LNCAP (cell line): ENCODE measurements at regions not wholly inside any gene's neighbourhood (a gene's known extent, or its start where the extent isn't known, plus 50 kb on each side); places are given as distances from the start of the nearest gene placed in this dataset.

ENCODE experiments used
- TF ChIP-seq, protein P1 (sequence below): fragments of 450-650 bp; IDR thresholded peaks from 2 replicates; pipeline ENCODE4 v1.5.1; 2017; ENCODE audit warnings: mild to moderate bottlenecking

DNA sequence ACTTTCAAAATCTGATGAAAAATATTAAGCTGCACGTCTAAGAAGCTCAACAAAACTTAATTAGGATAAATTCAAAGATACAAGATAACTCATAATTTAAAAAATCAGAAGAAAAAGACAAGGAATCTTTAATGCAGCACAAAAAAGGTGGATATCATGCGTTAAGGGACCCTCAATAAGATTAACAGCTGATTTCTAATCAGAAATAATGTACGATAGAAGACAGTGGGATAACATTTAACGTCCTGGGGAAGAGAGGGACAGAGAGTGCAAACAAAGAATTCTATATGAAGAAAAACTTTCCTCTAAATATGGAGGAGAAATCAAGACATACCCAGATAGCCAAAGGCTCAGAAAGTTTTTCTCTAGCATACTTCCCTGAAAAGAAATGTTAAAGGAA, 519.5 kb downstream of the PYDC2 start:
- TF ChIP-seq, protein P1, sequence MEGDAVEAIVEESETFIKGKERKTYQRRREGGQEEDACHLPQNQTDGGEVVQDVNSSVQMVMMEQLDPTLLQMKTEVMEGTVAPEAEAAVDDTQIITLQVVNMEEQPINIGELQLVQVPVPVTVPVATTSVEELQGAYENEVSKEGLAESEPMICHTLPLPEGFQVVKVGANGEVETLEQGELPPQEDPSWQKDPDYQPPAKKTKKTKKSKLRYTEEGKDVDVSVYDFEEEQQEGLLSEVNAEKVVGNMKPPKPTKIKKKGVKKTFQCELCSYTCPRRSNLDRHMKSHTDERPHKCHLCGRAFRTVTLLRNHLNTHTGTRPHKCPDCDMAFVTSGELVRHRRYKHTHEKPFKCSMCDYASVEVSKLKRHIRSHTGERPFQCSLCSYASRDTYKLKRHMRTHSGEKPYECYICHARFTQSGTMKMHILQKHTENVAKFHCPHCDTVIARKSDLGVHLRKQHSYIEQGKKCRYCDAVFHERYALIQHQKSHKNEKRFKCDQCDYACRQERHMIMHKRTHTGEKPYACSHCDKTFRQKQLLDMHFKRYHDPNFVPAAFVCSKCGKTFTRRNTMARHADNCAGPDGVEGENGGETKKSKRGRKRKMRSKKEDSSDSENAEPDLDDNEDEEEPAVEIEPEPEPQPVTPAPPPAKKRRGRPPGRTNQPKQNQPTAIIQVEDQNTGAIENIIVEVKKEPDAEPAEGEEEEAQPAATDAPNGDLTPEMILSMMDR, result no peak

GRCh38 chr3:191982481-191982880, 521.5 kb downstream of the PYDC2 start:
- TF ChIP-seq, protein P1, result no peak

DNA sequence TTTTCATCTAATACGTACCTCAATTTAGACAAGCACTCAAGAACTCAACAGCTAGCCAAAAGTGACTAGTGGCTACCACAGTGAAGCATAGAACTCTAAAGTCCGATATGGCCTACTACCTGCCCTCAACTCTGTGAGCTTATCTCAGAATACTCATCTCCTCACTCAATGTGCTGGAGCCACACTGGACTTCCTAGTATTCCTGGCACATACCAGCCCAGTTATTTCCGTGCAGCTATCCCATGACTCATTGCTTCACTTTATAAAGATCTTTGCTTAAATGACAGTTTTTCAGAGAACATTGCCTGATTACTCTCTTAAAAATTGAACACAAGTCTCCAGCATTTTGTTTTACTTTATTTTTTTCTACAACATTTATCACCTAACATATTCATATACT, 524.7 kb downstream of the PYDC2 start:
- TF ChIP-seq, protein P1, result no peak

- TF ChIP-seq, protein P1, result no peak
Measured at GRCh38 chr3:191987831-191988350, 526.9 kb downstream of the PYDC2 start.

- TF ChIP-seq, protein P1, result no peak
Measured at GRCh38 chr3:191997093-191997492, 536.1 kb downstream of the PYDC2 start.

GRCh38 chr3:191997579-191998268, 536.8 kb downstream of the PYDC2 start:
- TF ChIP-seq, protein P1, result no peak

DNA sequence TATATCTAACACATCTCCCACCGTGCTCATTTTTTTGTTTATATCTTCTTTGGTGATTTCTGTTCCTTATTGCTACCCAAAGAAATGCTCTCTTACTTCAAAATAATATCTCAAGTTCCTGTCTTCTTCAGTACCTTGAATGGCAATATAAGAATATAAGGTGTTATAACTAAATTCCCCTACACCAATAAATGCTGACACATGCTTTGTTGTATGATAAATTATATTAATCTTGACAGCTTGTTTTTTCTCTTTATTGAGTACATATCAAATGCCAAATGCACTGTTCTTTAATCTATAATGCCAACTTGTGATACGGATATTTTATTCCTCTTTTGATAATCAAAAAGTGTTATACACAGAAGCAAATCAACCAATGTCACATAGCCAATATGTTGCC, 540.3 kb downstream of the PYDC2 start:
- TF ChIP-seq, protein P1, result no peak
